Ishikawa (cell line): ENCODE measurements at regions not wholly inside any gene's neighbourhood (a gene's known extent, or its start where the extent isn't known, plus 50 kb on each side); places are given as distances from the start of the nearest gene placed in this dataset.

Experiments
- CEBPB ChIP-seq: IDR thresholded peaks from 2 replicates; pipeline ENCODE4 v1.6.1; 2012
- CREB1 ChIP-seq: IDR thresholded peaks from 2 replicates; pipeline ENCODE4 v1.6.1; 2012; ENCODE audit warnings: low read depth
- EGR1 ChIP-seq: IDR thresholded peaks from 2 replicates; pipeline ENCODE4 v1.6.1; 2012
- EP300 ChIP-seq: IDR thresholded peaks from 2 replicates; pipeline ENCODE4 v1.6.1; 2012; ENCODE audit warnings: borderline replicate concordance
- FOXM1 ChIP-seq: IDR thresholded peaks from 2 replicates; pipeline ENCODE4 v1.6.1; 2012; ENCODE audit warnings: low read depth, borderline replicate concordance
- NFIC ChIP-seq: IDR thresholded peaks from 2 replicates; pipeline ENCODE4 v1.6.1; 2012
- RAD21 ChIP-seq: IDR thresholded peaks from 2 replicates; pipeline ENCODE4 v1.6.1; 2012; ENCODE audit warnings: low read depth
- TAF1 ChIP-seq: IDR thresholded peaks from 2 replicates; pipeline ENCODE4 v1.6.1; 2012; ENCODE audit warnings: low read depth, mild to moderate bottlenecking
- TCF12 ChIP-seq: IDR thresholded peaks from 2 replicates; pipeline ENCODE4 v1.6.1; 2012; ENCODE audit warnings: low read depth
- TEAD4 ChIP-seq: IDR thresholded peaks from 2 replicates; pipeline ENCODE4 v1.6.1; 2012
- ZBTB7A ChIP-seq: IDR thresholded peaks from 2 replicates; pipeline ENCODE4 v1.6.1; 2012; ENCODE audit warnings: low read depth
- TF ChIP-seq, protein P1 (sequence below): IDR thresholded peaks from 2 replicates; pipeline ENCODE4 v1.6.1; 2012
- TF ChIP-seq, protein P2 (sequence below): IDR thresholded peaks from 2 replicates; pipeline ENCODE4 v1.6.1; 2012; ENCODE audit warnings: low read depth, mild to moderate bottlenecking
- TF ChIP-seq, protein P3 (sequence below): IDR thresholded peaks from 2 replicates; pipeline ENCODE4 v1.6.1; 2012

DNA sequence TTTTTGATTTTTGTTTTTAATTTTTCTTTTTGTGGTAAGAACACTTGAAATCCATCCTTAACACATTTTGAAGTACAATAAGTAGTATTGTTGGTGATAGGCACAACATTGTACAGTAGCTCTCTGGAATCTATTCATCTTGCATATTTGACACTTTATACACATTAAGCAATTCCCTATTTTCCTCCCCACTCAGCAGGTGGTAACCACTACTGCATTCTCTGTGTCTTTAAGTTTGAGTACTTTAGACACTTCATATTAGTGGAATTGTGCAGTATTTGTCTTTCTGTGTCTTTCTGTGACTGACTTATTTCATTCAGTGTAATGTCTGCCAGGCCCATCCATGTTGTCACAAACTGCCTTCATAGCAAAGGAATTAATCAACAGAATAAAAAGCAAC, 471.7 kb upstream of the CDH20 start:
- TF ChIP-seq, protein P1, sequence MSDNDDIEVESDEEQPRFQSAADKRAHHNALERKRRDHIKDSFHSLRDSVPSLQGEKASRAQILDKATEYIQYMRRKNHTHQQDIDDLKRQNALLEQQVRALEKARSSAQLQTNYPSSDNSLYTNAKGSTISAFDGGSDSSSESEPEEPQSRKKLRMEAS = no peak
- TF ChIP-seq EGR1 = no peak
- no peak for TF ChIP-seq NFIC
- no peak for TF ChIP-seq TAF1
- TF ChIP-seq, protein P2, sequence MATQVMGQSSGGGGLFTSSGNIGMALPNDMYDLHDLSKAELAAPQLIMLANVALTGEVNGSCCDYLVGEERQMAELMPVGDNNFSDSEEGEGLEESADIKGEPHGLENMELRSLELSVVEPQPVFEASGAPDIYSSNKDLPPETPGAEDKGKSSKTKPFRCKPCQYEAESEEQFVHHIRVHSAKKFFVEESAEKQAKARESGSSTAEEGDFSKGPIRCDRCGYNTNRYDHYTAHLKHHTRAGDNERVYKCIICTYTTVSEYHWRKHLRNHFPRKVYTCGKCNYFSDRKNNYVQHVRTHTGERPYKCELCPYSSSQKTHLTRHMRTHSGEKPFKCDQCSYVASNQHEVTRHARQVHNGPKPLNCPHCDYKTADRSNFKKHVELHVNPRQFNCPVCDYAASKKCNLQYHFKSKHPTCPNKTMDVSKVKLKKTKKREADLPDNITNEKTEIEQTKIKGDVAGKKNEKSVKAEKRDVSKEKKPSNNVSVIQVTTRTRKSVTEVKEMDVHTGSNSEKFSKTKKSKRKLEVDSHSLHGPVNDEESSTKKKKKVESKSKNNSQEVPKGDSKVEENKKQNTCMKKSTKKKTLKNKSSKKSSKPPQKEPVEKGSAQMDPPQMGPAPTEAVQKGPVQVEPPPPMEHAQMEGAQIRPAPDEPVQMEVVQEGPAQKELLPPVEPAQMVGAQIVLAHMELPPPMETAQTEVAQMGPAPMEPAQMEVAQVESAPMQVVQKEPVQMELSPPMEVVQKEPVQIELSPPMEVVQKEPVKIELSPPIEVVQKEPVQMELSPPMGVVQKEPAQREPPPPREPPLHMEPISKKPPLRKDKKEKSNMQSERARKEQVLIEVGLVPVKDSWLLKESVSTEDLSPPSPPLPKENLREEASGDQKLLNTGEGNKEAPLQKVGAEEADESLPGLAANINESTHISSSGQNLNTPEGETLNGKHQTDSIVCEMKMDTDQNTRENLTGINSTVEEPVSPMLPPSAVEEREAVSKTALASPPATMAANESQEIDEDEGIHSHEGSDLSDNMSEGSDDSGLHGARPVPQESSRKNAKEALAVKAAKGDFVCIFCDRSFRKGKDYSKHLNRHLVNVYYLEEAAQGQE = no peak
- TF ChIP-seq ZBTB7A = no peak
- TF ChIP-seq, protein P3, sequence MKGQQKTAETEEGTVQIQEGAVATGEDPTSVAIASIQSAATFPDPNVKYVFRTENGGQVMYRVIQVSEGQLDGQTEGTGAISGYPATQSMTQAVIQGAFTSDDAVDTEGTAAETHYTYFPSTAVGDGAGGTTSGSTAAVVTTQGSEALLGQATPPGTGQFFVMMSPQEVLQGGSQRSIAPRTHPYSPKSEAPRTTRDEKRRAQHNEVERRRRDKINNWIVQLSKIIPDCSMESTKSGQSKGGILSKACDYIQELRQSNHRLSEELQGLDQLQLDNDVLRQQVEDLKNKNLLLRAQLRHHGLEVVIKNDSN = no peak
- no peak for TF ChIP-seq EP300
- TF ChIP-seq FOXM1 = no peak
- TF ChIP-seq RAD21 = no peak
- no peak for TF ChIP-seq CEBPB
- no peak for TF ChIP-seq TCF12
- no peak for TF ChIP-seq CREB1
- no peak for TF ChIP-seq TEAD4
